Daoy (cell line): ENCODE measurements at regions not wholly inside any gene's neighbourhood (a gene's known extent, or its start where the extent isn't known, plus 50 kb on each side); places are given as distances from the start of the nearest gene placed in this dataset.
A peak's percentile ranks its signal among the peaks of the same experiment; 100 is the strongest.

Experiments
- DNase-seq: peaks from one replicate; pipeline ENCODE4 v3.0.0-alpha.2; 2015; ENCODE audit warnings: low read depth

- DNase-seq = no peak
These were observed 380.5 kb downstream of the SHANK2 start for GRCh38 chr11:70871881-70872280.

- no peak for DNase-seq
These were observed 380.1 kb downstream of the SHANK2 start for GRCh38 chr11:70872299-70872698.

- no peak for DNase-seq
These were observed 379.2 kb downstream of the SHANK2 start for GRCh38 chr11:70872955-70873735.

- DNase-seq = no peak
These were observed 378.5 kb downstream of the SHANK2 start for GRCh38 chr11:70873736-70874412.

GRCh38 chr11:70876685-70877084, 375.7 kb downstream of the SHANK2 start:
- no peak for DNase-seq

- no peak for DNase-seq
These were observed 375.2 kb downstream of the SHANK2 start for GRCh38 chr11:70877151-70877550.

GRCh38 chr11:70878366-70878765, 374.0 kb downstream of the SHANK2 start:
- no peak for DNase-seq

GRCh38 chr11:70879601-70880285, 372.6 kb downstream of the SHANK2 start:
- no peak for DNase-seq

GRCh38 chr11:70880416-70880815, 372.0 kb downstream of the SHANK2 start:
- no peak for DNase-seq

- DNase-seq = no peak
These were observed 370.2 kb downstream of the SHANK2 start for GRCh38 chr11:70881948-70882715.

GRCh38 chr11:70882716-70883085, 369.7 kb downstream of the SHANK2 start:
- DNase-seq = no peak

- no peak for DNase-seq
These were observed 368.9 kb downstream of the SHANK2 start for GRCh38 chr11:70883323-70883940.

- no peak for DNase-seq
These were observed 368.3 kb downstream of the SHANK2 start for GRCh38 chr11:70883973-70884623.

- peak; percentile 48 for DNase-seq
These were observed 366.8 kb downstream of the SHANK2 start for GRCh38 chr11:70885281-70886231.

- DNase-seq = no peak
These were observed 366.1 kb downstream of the SHANK2 start for GRCh38 chr11:70886256-70886655.

GRCh38 chr11:70886676-70887541, 365.5 kb downstream of the SHANK2 start:
- no peak for DNase-seq

- no peak for DNase-seq
These were observed 364.9 kb downstream of the SHANK2 start for GRCh38 chr11:70887542-70887827.

- DNase-seq = no peak
These were observed 364.3 kb downstream of the SHANK2 start for GRCh38 chr11:70888061-70888460.

- DNase-seq = no peak
These were observed 363.0 kb downstream of the SHANK2 start for GRCh38 chr11:70889411-70889810.
